GM19328 (cell line): ENCODE measurements at regions not wholly inside any gene's neighbourhood (a gene's known extent, or its start where the extent isn't known, plus 50 kb on each side); places are given as distances from the start of the nearest gene placed in this dataset.

ENCODE experiments used
- ATAC-seq: cut with Tn5 transposase; IDR thresholded peaks from one replicate; pipeline ENCODE4 v1.9.1; 2021; ENCODE audit warnings: mild to moderate bottlenecking, moderate library complexity; ENCODE audit not compliant: unreplicated experiment

GRCh38 chr2:11920993-11921583, 174.7 kb downstream of the LPIN1 start:
- no peak for ATAC-seq

- no peak for ATAC-seq
Observed at GRCh38 chr2:11922294-11922693, 175.9 kb downstream of the LPIN1 start.

- ATAC-seq: no peak
Observed at GRCh38 chr2:11923935-11924334, 177.5 kb downstream of the LPIN1 start.

GRCh38 chr2:11925295-11926066, 179.0 kb downstream of the LPIN1 start:
- ATAC-seq: no peak

- no peak for ATAC-seq
Observed at GRCh38 chr2:11930211-11930761, 183.9 kb downstream of the LPIN1 start.

GRCh38 chr2:11932048-11932512, 185.6 kb downstream of the LPIN1 start:
- no peak for ATAC-seq

GRCh38 chr2:11932962-11933361, 186.5 kb downstream of the LPIN1 start:
- no peak for ATAC-seq

GRCh38 chr2:11933854-11934253, 187.4 kb downstream of the LPIN1 start:
- no peak for ATAC-seq

- no peak for ATAC-seq
Observed at GRCh38 chr2:11936761-11937160, 190.3 kb downstream of the LPIN1 start.

- no peak for ATAC-seq
Observed at GRCh38 chr2:11938196-11938595, 191.8 kb downstream of the LPIN1 start.

GRCh38 chr2:11939523-11939922, 193.1 kb downstream of the LPIN1 start:
- no peak for ATAC-seq

- ATAC-seq: no peak
Observed at GRCh38 chr2:11940121-11940743, 193.8 kb downstream of the LPIN1 start.

- ATAC-seq: no peak
Observed at GRCh38 chr2:11940799-11941198, 194.4 kb downstream of the LPIN1 start.

- no peak for ATAC-seq
Observed at GRCh38 chr2:11941201-11942177, 195.1 kb downstream of the LPIN1 start.

- ATAC-seq: no peak
Observed at GRCh38 chr2:11942178-11942569, 195.7 kb downstream of the LPIN1 start.

GRCh38 chr2:11944311-11944710, 197.9 kb downstream of the LPIN1 start:
- no peak for ATAC-seq

GRCh38 chr2:11945139-11946126, 199.0 kb downstream of the LPIN1 start:
- peak; percentile 74 for ATAC-seq

GRCh38 chr2:11947956-11948355, 201.5 kb downstream of the LPIN1 start:
- ATAC-seq: no peak

GRCh38 chr2:11949732-11950523, 203.5 kb downstream of the LPIN1 start:
- no peak for ATAC-seq
